ENCODE measurements at regions not wholly inside any gene's neighbourhood (a gene's known extent, or its start where the extent isn't known, plus 50 kb on each side); places are given as distances from the start of the nearest gene placed in this dataset.

- ChIA-PET POLR2A (ENCODE audit: low non-redundant PET) (no interaction called here), CTCF (no interaction called here)
- no peak for TF ChIP-seq CTCF (conservative IDR thresholded peaks at IDR 0.05; ENCODE audit: low read depth)
- no peak overlapping the region for H3K27ac ChIP-seq
- DNase-seq (ENCODE audit: low spot score), result no peak
Observed at GRCh38 chr12:24102676-24103075, 153.2 kb upstream of the SOX5 start.

DNA sequence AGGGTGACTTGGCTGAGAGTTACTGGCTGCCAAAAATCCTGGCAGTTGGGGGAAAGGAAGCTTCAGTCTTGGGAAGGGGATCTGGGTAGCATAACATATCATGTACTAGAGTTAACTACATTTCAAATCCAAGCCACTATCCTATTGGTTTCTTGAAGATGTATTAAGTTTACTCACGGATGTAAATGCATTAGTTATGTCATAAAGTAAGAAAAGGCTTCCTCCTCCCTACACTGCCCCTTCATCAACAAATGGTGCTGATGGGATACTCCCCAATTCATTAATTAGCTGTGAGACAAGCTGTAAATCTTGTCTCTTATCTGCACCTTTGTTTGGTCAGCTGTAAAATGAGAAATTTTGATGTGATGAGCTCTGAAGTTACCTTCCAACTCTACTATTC, 150.1 kb upstream of the SOX5 start:
- POLR2A ChIA-PET (ENCODE audit: low non-redundant PET), result no interaction called here
- CTCF ChIA-PET, result interaction anchor here (0.6 kb wide), 2 partner anchors 338 to 646 kb away, joined by 3 to 4 read pairs; no protein-coding TSS in a partner anchor
- TF ChIP-seq CTCF (conservative IDR thresholded peaks at IDR 0.05; ENCODE audit: low read depth), result no peak
- no peak for DNase-seq (ENCODE audit: low spot score)
- H3K27ac ChIP-seq, result no peak overlapping the region

DNA sequence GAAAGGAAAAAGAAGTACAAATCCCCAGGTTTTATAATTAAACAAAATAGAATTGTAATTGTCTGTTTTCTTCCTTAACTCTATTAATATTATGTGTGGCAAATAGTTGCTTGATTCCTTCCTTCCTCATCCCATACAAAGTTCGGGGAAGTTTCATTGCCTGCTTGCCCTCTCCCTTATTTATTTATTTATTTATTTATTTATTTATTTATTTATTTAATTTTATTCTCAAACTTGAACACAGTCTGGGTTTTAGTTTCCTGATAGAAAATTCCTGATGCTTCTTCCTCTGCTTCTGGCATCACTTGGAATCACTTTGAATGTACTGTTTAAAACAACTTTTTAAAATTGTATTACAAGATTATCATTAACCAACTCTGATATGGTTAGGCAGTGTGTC, 145.8 kb upstream of the SOX5 start:
- ChIA-PET POLR2A (ENCODE audit: low non-redundant PET) (no interaction called here), CTCF (no interaction called here)
- no peak overlapping the region for H3K27ac ChIP-seq
- DNase-seq (ENCODE audit: low spot score), result no peak
- TF ChIP-seq CTCF (conservative IDR thresholded peaks at IDR 0.05; ENCODE audit: low read depth), result no peak

- no peak for TF ChIP-seq CTCF (conservative IDR thresholded peaks at IDR 0.05; ENCODE audit: low read depth)
- no peak overlapping the region for H3K27ac ChIP-seq
- DNase-seq (ENCODE audit: low spot score), result no peak
- ChIA-PET CTCF (no interaction called here), POLR2A (ENCODE audit: low non-redundant PET) (no interaction called here)
Observed at GRCh38 chr12:24089510-24089890, 140.0 kb upstream of the SOX5 start.

DNA sequence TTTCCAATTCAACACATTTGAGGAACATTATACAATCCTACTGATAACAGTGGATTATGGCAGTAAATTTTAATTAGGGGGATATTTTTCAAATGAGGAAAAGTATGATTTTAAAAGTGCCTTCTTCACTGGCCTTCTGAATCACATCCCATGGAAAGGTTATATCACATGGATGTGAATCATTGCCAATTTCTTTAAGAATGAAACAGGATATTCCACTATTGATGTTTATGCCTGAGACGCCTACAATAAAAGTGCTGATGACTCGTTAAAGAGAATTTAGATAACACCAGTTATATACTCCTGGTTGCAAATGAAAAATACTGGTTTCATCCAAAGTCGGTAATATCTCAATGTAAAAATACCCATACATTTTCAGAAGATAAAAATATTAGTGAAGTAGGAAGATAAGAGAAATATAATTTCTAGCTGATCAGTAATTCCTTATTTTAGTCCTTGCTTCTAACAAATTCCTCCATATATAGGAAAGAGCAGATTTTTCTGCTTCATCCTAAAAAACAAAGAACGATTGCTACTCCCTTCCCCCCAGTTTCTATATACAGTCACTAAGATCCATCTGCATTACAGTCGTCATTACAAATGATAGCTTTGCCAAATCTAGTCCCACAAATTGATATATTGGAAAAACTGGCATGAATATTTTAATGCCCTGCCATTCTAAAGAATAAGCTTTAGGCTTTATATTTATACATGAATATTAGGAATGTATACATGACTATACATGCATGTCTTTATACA, 139.5 kb upstream of the SOX5 start:
- H3K27ac ChIP-seq, result no peak overlapping the region
- CTCF ChIA-PET, result no interaction called here
- POLR2A ChIA-PET (ENCODE audit: low non-redundant PET), result no interaction called here
- DNase-seq (ENCODE audit: low spot score), result no peak
- TF ChIP-seq CTCF (conservative IDR thresholded peaks at IDR 0.05; ENCODE audit: low read depth), result no peak

DNA sequence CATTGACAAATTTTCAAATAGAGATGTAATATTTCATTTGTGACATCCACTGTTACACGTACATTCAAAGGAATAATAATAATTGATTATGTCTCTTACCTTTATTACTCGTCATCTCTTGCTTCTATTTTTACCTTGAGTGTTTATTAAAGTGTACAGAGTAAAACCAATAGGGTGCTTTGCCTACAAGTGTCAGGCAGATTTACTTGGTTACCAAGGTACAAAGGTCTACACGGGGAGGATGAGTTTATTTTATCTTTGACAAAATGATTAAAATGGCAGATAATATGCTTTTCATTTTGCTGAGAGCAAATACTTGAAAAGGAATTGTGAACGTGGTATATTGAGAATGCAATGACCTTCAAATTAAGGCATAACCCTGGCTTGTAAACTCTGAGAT, 137.8 kb upstream of the SOX5 start:
- POLR2A ChIA-PET (ENCODE audit: low non-redundant PET), result no interaction called here
- DNase-seq (ENCODE audit: low spot score), result no peak
- H3K27ac ChIP-seq, result no peak overlapping the region
- CTCF ChIA-PET, result no interaction called here
- TF ChIP-seq CTCF (conservative IDR thresholded peaks at IDR 0.05; ENCODE audit: low read depth), result no peak
